IPS-15b (cell line): ENCODE measurements at regions not wholly inside any gene's neighbourhood (a gene's known extent, or its start where the extent isn't known, plus 50 kb on each side); places are given as distances from the start of the nearest gene placed in this dataset.

Experiments
- H3K27me3 ChIP-seq: one replicate; pipeline ENCODE4 v1.6.1; 2013; ENCODE audit warnings: low read length; ENCODE audit not compliant: control insufficient read depth, insufficient read depth
- H3K36me3 ChIP-seq: one replicate; pipeline ENCODE4 v1.6.1; 2013; ENCODE audit warnings: low read length; ENCODE audit not compliant: control insufficient read depth, insufficient read depth
- H3K4me1 ChIP-seq: one replicate; pipeline ENCODE4 v1.6.1; 2013; ENCODE audit warnings: mild to moderate bottlenecking, low read length; ENCODE audit not compliant: control insufficient read depth, insufficient read depth
- H3K4me3 ChIP-seq: one replicate; pipeline ENCODE4 v1.5.1; 2013; ENCODE audit warnings: low read depth, low read length
- H3K9ac ChIP-seq: one replicate; pipeline ENCODE4 v1.6.1; 2013; ENCODE audit warnings: low read depth, mild to moderate bottlenecking, low read length
- H3K9me3 ChIP-seq: one replicate; pipeline ENCODE4 v1.6.1; 2013; ENCODE audit warnings: mild to moderate bottlenecking, low read length; ENCODE audit not compliant: control insufficient read depth, insufficient read depth

DNA sequence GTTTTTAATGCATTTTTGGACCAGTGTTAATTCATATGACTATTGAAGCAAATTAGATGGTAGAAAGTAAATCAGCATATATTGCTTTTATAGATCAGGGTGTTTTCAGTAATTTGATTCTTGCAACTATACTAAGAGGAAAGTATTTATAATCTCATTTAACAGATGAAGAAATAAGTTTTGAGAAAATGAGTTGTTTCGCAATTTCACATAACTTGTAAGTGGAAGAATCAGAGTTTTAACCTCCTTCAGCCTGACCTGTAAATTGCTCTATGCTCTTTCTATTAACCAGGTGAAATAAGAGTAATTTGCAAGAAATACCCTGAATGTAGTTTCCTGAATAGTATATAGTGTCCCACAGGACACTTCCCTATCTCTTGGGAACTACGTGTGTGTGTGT is 1106.8 kb upstream of the RAG2 start:
- Histone ChIP-seq H3K9ac (no peak overlapping the region), H3K36me3 (no peaks in the 10 kb centered on the region), H3K9me3 (no peaks in the 10 kb centered on the region), H3K27me3 (no peaks in the 10 kb centered on the region), H3K4me1 (no peaks in the 10 kb centered on the region), H3K4me3 (no peak overlapping the region)

DNA sequence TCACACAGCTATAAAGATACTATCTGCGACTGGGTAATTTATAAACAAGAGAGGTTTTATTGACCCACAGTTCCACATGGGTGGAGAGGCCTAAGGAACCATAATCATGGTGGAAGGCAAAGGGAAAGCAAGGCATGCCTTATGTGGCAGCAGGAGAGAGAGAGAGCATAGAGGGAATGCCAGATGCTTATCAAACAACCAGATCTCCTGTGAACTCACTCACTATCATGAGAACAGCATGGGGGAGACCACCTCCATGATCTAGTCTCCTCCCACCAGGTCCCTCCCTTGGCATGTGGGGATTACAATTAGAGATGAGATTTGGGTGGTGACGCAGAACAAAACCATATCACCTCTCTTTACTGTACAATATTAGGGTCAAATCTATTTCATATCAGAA is 1101.6 kb upstream of the RAG2 start:
- peaks cover 6% of the 10 kb centered on the region for H3K9me3 ChIP-seq
- no peaks in the 10 kb centered on the region for H3K36me3 ChIP-seq
- no peaks in the 10 kb centered on the region for H3K27me3 ChIP-seq
- no peak overlapping the region for H3K4me3 ChIP-seq
- no peak overlapping the region for H3K9ac ChIP-seq
- no peaks in the 10 kb centered on the region for H3K4me1 ChIP-seq

DNA sequence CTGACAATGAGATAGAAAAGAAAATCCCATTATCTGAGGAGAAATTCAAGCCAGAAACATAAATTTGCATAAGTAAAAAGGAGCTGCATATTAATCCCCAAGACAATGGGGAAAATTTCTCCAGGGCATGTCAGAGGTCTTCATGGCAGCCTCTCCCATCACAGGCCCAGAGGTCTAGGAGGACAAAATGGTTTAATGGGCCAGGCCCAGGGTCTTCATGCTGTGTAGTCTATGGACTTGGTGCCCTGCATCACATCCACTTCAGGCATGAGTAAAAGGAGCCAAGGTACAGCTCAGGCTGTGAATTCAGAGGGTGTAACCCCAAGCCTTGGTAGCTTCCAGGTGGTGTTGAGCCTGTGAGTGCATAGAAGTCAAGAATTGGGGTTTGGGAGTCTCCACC is 1097.2 kb upstream of the RAG2 start:
- peaks cover 6% of the 10 kb centered on the region for H3K9me3 ChIP-seq
- no peak overlapping the region for H3K4me3 ChIP-seq
- no peaks in the 10 kb centered on the region for H3K4me1 ChIP-seq

DNA sequence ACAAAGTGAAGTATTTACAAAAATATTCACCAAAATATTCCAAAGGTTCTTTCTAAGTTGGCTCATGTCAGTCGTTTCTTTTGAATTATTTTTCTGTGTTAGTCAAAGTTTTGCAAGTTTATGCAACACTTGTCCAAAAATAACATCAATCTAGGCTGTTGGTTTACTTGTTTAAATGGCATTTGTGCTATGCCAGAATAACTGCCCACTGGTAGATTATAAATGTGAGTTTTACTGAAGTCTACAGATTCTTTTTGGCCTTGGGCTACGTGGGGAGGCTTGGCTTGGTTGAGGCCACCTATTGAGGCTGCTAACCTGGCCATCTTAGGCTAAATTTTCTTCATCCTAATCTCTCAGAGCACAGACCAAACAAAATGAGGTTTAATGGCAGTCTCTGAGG is 1091.9 kb upstream of the RAG2 start:
- Histone ChIP-seq H3K9me3 (no peaks in the 10 kb centered on the region), H3K9ac (no peak overlapping the region), H3K36me3 (no peaks in the 10 kb centered on the region), H3K4me1 (no peaks in the 10 kb centered on the region), H3K4me3 (no peak overlapping the region), H3K27me3 (no peaks in the 10 kb centered on the region)

More for the DNA sequence above, 1097.2 kb upstream of the RAG2 start:
- Histone ChIP-seq H3K9ac (no peak overlapping the region), H3K27me3 (no peaks in the 10 kb centered on the region), H3K36me3 (no peaks in the 10 kb centered on the region)

DNA sequence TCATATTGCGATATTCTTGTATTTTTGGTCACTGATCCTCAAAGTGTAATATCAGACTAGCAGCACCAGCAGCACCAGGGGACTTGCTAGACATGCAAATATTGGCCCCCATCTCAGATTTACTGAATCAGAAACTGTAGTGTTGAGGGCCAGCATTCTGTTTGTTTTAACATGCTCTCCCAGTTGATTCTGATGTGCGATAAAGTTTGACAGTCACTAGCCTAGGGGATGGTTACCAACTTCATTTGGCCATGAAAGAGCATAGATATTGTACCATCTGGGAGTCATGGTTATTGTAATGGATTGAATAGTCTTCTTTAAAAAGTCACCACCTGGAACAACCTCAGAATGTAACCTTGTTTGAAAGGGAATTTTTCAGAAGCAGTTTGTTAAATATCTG is 1090.4 kb upstream of the RAG2 start:
- no peaks in the 10 kb centered on the region for H3K4me1 ChIP-seq
- no peak overlapping the region for H3K9ac ChIP-seq
- no peaks in the 10 kb centered on the region for H3K36me3 ChIP-seq
- no peaks in the 10 kb centered on the region for H3K9me3 ChIP-seq
- H3K4me3 ChIP-seq = no peak overlapping the region
- H3K27me3 ChIP-seq = no peaks in the 10 kb centered on the region

DNA sequence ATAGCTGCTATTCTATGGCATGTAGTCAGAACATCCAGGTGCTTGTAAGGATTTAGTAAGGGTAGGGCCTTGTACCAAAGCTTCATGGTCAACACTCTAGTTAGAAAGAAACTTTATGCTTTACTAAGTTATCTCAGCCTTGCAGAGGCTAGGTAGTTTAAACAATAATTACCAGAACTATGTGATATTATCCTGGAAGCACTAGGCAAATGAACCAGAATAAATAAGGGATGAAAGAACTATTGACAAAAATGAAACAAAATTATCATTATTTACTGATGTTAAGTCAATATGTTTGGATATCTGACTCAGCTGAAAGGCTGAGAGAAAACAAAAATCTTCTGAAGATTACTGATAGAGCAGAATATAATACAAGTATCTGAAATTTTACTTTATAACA is 1089.1 kb upstream of the RAG2 start:
- Histone ChIP-seq H3K4me3 (no peak overlapping the region), H3K27me3 (no peaks in the 10 kb centered on the region), H3K4me1 (no peaks in the 10 kb centered on the region), H3K9ac (no peak overlapping the region), H3K36me3 (no peaks in the 10 kb centered on the region), H3K9me3 (no peaks in the 10 kb centered on the region)

DNA sequence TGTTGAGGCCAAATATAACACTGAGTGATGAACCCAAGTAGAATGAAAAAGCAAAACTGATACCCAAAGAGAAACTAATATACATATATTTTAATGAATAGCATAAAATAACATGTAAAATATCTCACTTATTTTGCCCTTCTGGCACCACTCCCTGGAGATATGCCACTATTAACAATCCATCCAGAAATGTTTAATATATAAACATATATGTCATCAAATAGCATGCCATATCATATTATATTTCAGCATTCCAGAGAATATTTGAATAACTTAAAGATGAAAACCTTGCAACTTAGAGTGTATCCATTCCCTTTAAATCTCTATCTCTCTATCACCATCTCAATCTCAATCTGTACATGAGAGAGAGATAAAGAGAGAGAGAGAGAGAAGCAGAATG is 1073.3 kb upstream of the RAG2 start:
- no peaks in the 10 kb centered on the region for H3K4me1 ChIP-seq
- H3K27me3 ChIP-seq = no peaks in the 10 kb centered on the region
- H3K9ac ChIP-seq = no peak overlapping the region
- H3K9me3 ChIP-seq = no peaks in the 10 kb centered on the region
- H3K4me3 ChIP-seq = no peak overlapping the region
- no peaks in the 10 kb centered on the region for H3K36me3 ChIP-seq

DNA sequence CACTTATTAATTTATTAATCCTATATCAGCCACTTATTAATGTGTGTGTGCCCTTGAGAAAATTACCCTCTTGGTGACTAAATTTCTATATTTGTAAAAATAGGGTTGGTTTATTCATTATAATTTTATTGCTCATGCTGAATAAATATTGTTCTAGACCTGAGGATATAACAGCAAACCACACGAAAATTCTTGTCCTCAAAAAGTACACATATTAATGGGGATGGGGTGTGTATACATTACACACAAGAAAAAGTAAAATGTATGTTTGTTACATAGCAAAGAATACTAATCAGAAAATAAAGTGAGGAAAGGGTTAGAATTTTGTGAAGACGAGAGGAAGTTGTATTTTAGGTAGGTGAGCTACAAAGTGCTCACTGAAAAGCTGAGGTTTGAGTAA is 1068.9 kb upstream of the RAG2 start:
- Histone ChIP-seq H3K9ac (no peak overlapping the region), H3K4me1 (no peaks in the 10 kb centered on the region), H3K9me3 (no peaks in the 10 kb centered on the region), H3K36me3 (no peaks in the 10 kb centered on the region), H3K27me3 (no peaks in the 10 kb centered on the region), H3K4me3 (no peak overlapping the region)

DNA sequence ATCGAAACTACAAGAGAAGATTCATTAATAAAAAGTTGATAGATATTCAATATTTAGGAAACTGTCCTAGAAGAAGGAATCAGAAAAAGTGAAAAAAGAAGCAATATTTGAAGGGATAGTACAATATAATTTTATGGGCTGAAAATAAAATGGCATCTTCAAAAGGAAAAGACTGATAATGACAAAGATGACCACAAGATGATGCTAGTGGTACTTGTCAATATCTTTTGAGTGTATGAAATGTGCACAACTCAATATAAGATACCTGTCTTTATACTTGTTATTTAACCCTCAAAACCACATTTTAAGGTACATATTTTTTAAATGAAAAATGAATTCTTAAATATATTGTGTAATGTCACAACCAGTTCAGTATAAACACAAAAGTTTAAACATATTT is 1059.6 kb upstream of the RAG2 start:
- Histone ChIP-seq H3K4me3 (no peak overlapping the region), H3K36me3 (no peaks in the 10 kb centered on the region), H3K9ac (no peak overlapping the region), H3K4me1 (no peaks in the 10 kb centered on the region), H3K27me3 (no peaks in the 10 kb centered on the region), H3K9me3 (no peaks in the 10 kb centered on the region)

DNA sequence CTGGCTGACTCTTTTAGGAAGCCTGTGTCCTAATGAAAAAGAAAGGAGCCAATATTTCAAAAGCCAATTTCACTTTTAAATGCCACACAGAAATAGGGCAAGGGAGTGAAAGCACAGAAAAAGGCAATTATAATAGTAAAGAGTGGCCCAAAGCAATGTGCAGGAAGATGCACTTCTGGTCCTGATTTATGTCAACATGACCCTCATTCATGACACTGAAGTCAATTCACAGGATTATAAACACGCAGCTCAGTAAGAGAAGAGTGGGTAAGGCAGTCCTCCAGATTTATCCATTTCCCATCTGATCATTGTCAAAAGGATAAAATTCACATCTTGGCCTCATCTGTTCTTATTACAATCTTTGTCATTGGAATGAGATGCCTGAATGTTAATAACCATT is 1049.7 kb upstream of the RAG2 start:
- H3K9me3 ChIP-seq = no peaks in the 10 kb centered on the region
- H3K4me3 ChIP-seq = no peak overlapping the region
- no peak overlapping the region for H3K9ac ChIP-seq
- no peaks in the 10 kb centered on the region for H3K27me3 ChIP-seq
- no peaks in the 10 kb centered on the region for H3K4me1 ChIP-seq
- H3K36me3 ChIP-seq = no peaks in the 10 kb centered on the region

DNA sequence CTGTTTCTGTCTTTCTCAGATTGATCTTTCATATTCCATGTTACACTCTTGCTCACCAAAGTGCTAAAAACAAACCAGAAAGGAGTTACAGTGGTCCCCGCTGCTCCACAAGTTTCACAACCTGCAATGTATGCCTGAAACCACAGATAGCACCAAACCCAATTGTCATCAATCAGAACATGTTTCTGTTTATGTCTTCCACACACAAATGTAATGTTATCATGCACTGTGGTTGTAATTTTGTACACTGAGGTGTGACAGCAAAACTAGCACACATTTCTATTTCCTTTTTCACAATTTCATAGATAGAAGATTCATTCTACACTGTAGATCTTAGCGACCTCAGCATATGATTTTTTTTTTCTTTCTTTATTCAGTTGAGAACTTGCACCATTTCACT is 1045.9 kb upstream of the RAG2 start:
- Histone ChIP-seq H3K27me3 (no peaks in the 10 kb centered on the region), H3K36me3 (no peaks in the 10 kb centered on the region), H3K4me3 (no peak overlapping the region), H3K4me1 (no peaks in the 10 kb centered on the region), H3K9ac (no peak overlapping the region), H3K9me3 (no peaks in the 10 kb centered on the region)

DNA sequence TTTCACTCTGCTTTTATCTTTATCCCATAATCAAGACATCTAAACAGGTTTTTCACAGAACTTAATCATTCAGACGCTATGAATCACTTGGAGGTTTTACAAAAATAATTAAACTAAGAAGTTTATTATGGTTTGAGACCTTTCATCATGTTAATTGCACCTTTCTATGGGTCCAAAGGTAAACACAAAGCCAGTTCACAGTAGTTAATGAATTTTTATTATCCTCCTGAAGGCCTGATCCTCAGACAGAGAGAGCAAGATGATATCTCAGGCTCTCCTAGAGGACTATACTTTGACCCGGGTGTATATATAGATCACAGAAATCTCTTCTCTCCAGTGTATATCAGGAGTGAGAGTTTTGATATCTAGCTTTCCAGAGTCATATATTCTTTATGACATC is 1044.3 kb upstream of the RAG2 start:
- Histone ChIP-seq H3K9ac (no peak overlapping the region), H3K9me3 (no peaks in the 10 kb centered on the region), H3K36me3 (no peaks in the 10 kb centered on the region), H3K4me3 (no peak overlapping the region), H3K27me3 (no peaks in the 10 kb centered on the region), H3K4me1 (no peaks in the 10 kb centered on the region)

DNA sequence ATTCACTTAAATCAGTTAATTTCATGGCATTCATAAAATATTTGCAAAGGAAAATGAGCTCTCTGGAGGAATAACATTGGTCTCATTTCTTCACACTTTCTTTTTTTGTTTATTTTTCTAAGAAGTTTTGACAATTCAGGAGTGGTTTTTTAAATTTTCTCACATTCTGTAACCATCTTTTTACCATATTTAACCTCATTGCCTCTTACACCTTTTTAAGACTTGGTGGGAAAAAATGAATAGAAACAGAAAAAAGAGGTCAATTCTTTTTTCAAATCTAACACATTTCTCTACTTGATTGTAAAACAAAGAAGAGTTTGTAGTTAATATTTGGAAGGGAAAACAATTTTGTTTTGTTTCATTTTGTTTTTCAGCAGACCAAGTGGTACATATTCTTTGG is 1034.7 kb upstream of the RAG2 start:
- Histone ChIP-seq H3K4me3 (no peak overlapping the region), H3K9ac (no peak overlapping the region), H3K36me3 (no peaks in the 10 kb centered on the region), H3K27me3 (no peaks in the 10 kb centered on the region), H3K4me1 (no peaks in the 10 kb centered on the region), H3K9me3 (no peaks in the 10 kb centered on the region)
